Activated T-cell treated with anti-CD3 and anti-CD28 coated beads, Interleukin-2, amount 50 U/mL, for 72 hours (primary cell): ENCODE measurements at regions not wholly inside any gene's neighbourhood (a gene's known extent, or its start where the extent isn't known, plus 50 kb on each side); places are given as distances from the start of the nearest gene placed in this dataset.

Source experiments
- ATAC-seq, 2 donors: fragments of 150-1000 bp; cut with Tn5 transposase; replicated peaks in 1 of 2; 2 replicates each; pipeline ENCODE4 v1.10.0; 2021; ENCODE audit warnings: moderate library complexity in 2 of 2, mild to moderate bottlenecking in 1 of 2
- DNase-seq, 2 donors: peaks; one replicate each; pipeline ENCODE4 v3.0.0; 2021 to 2022; ENCODE audit warnings: mixed read lengths in 1 of 2
- H3K27ac Mint-ChIP-seq: one replicate; pipeline ENCODE4 v1.8.0; 2022; ENCODE audit warnings: mild to moderate bottlenecking, moderate library complexity, mixed read lengths
- H3K27me3 Mint-ChIP-seq: one replicate; pipeline ENCODE4 v1.8.0; 2022; ENCODE audit warnings: low read depth, mixed read lengths
- H3K36me3 Mint-ChIP-seq, 2 donors: one replicate each; pipeline ENCODE4 v1.8.0; 2022; ENCODE audit warnings: mixed read lengths in 2 of 2, mild to moderate bottlenecking in 1 of 2; ENCODE audit not compliant: insufficient read depth in 2 of 2
- H3K4me1 Mint-ChIP-seq: one replicate; pipeline ENCODE4 v1.8.0; 2022; ENCODE audit warnings: low read depth, mixed read lengths
- H3K4me3 Mint-ChIP-seq, 2 donors: one replicate each; pipeline ENCODE4 v1.8.0; 2022; ENCODE audit warnings: mild to moderate bottlenecking in 2 of 2, mixed read lengths in 2 of 2, moderate library complexity in 2 of 2
- H3K9me3 Mint-ChIP-seq, 2 donors: one replicate each; pipeline ENCODE4 v1.8.0; 2022; ENCODE audit warnings: mixed read lengths in 2 of 2

DNA sequence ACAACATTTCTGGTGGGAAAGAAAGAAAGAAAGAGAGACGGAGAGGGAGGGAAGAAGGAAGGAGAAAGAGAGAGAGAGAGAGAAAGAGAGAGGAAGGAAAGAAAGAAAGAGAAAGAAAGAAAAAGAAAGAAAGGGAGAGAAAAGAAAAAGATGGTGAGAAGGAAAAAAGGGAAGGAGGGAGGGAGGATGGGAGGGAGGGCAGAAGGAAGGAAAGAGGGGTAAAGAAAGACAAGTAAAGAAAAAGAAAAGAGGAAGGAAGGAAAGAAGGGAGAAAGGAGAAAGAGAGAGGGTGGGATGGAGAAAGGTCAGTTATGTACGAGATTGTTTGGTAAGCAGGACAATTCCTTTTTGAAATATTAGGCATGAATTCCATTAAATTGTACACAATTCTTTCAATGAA, 145.3 kb downstream of the SPRY2 start:
- Mint-ChIP-seq H3K4me3 (no peak overlapping the region), H3K36me3 (no peaks in the 10 kb centered on the region), H3K4me1 (no peaks in the 10 kb centered on the region), H3K9me3 (no peaks in the 10 kb centered on the region), H3K27ac (no peak overlapping the region), H3K27me3 (no peaks in the 10 kb centered on the region)
- no peak for DNase-seq
- no peak for ATAC-seq

DNA sequence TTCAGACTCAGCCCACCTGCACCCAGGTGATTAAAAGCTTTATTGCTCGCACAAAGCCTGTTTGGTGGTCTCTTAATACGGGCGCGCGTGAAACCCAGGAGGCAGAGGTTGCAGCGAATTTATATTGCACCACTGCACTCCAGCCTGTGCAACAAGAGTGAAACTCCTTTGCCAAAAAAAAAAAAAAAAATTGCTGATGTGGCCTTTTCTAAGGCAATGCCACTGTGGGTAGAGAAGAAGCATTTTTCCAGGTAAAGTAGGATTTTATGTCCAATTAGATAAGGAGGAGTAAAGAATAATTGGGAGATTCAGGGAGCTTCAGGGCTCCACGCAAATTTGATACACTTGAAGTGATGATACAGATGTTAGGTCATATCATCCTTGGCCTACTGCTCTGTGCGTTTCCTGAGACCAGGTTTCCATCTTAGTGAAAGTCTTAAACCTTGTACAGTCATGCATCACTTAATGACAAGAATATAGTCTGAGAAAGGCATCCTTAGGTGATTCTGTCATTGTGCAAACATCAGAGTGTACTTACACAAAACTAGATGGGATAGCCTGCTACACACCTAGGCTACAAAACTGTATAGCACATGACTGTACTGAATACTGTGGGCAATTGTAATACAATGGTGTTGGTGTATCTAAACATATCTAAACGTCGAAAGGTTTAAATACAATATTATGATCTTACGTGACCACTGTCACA, 150.9 kb downstream of the SPRY2 start:
- Mint-ChIP-seq H3K27me3 (no peaks in the 10 kb centered on the region), H3K4me1 (no peaks in the 10 kb centered on the region), H3K27ac (no peak overlapping the region), H3K4me3 (no peak overlapping the region), H3K9me3 (no peaks in the 10 kb centered on the region), H3K36me3 (no peaks in the 10 kb centered on the region)
- no peak for ATAC-seq
- no peak for DNase-seq

DNA sequence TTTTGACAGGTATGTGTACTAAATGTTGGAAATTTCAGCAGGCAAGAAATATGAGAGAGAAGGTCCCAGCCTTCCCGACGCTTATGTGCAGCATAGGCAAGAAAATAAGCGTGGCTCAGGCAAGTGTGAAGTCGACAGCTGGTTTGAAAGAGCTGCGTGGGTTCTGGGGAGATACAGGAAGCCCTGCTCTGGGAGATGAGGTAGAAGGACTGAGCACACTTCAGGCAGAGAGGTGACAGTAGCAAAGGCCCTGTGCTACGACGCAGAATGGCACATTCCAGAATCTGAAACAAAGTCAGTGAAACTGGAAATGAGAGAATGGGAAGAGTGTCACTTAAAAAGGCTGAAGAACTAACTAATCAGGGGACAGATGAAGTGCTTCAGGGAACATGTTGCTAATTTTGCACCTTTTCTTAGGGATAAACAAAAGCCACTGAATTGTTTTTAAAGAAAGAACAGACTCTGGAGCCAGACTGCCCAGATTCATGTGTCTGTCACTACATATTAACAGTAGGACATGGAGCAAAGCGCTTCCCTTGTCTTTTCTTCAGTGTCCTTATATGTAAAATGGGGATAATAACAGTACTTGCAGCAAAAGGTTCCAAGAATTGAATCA, 160.1 kb downstream of the SPRY2 start:
- Mint-ChIP-seq H3K27me3 (no peaks in the 10 kb centered on the region), H3K4me1 (no peaks in the 10 kb centered on the region), H3K36me3 (no peaks in the 10 kb centered on the region), H3K27ac (no peak overlapping the region), H3K9me3 (no peaks in the 10 kb centered on the region), H3K4me3 (no peak overlapping the region)
- ATAC-seq: no peak
- no peak for DNase-seq

DNA sequence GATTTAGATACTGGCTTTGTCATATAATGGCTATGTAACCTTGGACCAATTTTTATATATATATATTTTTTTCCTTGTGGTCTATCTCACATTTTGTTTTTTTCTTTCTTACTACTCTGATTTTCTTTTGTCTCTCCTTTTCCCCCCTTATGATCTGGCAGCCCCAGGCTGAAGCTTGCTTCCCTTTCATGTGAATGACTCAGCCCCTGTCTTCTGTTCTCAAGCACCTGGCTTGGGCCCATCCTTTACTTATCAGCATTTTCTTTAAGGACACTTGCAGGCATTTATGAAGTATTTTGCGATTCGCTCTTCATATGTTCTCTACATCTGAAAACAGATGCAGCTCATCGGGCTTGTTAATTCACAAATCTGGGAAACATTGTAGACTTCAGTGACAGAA, 163.6 kb downstream of the SPRY2 start:
- Mint-ChIP-seq H3K4me3 (no peak overlapping the region), H3K4me1 (no peaks in the 10 kb centered on the region), H3K36me3 (no peaks in the 10 kb centered on the region), H3K27me3 (no peaks in the 10 kb centered on the region), H3K27ac (no peak overlapping the region), H3K9me3 (no peaks in the 10 kb centered on the region)
- ATAC-seq: no peak
- DNase-seq: no peak

DNA sequence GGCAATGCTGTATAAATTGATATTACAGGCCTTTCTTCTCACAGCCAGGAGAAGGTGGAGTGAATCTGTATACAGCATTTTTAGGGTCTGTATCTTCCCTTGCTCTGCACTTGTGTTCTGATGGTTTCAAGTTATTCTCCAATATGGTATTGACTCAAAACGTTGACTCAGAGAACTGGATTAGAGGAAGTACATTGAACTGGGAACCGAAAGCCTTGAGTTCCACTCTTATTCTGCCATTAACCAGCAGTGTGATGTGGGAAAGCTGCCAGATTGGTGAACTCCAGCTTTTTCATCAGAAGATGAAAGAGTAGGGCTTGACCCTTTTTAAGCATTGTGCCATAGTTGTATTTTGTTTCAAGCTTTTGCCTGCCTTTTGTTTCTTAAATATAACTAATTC, 167.7 kb downstream of the SPRY2 start:
- Mint-ChIP-seq H3K27ac (no peak overlapping the region), H3K27me3 (no peaks in the 10 kb centered on the region), H3K4me3 (no peak overlapping the region), H3K9me3 (no peaks in the 10 kb centered on the region), H3K36me3 (no peaks in the 10 kb centered on the region), H3K4me1 (no peaks in the 10 kb centered on the region)
- ATAC-seq (no peak), DNase-seq (no peak)

DNA sequence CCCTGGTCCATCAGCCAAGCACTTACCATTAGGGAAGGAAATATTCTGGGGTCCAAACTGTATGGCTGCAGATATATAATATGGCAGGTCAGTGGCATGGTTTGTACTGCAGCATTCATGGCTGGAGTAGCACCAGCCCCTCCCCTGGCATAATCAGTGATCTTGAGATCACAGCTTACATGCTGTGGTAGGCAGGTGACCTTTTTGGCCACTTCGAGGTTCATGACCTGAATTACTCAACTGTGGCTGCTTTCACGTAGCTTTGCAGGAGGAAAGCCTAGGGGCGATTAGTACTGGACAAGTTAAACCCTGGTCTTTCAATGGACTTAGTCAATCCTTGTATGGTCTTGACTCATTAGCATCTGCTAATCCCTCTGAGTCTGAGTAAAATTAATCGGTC, 169.8 kb downstream of the SPRY2 start:
- no peaks in the 10 kb centered on the region for H3K9me3 Mint-ChIP-seq
- DNase-seq (no peak), ATAC-seq (no peak)
- H3K4me1 Mint-ChIP-seq: no peaks in the 10 kb centered on the region
- H3K27me3 Mint-ChIP-seq: no peaks in the 10 kb centered on the region
- no peak overlapping the region for H3K4me3 Mint-ChIP-seq
- no peaks in the 10 kb centered on the region for H3K36me3 Mint-ChIP-seq
- H3K27ac Mint-ChIP-seq: no peak overlapping the region

DNA sequence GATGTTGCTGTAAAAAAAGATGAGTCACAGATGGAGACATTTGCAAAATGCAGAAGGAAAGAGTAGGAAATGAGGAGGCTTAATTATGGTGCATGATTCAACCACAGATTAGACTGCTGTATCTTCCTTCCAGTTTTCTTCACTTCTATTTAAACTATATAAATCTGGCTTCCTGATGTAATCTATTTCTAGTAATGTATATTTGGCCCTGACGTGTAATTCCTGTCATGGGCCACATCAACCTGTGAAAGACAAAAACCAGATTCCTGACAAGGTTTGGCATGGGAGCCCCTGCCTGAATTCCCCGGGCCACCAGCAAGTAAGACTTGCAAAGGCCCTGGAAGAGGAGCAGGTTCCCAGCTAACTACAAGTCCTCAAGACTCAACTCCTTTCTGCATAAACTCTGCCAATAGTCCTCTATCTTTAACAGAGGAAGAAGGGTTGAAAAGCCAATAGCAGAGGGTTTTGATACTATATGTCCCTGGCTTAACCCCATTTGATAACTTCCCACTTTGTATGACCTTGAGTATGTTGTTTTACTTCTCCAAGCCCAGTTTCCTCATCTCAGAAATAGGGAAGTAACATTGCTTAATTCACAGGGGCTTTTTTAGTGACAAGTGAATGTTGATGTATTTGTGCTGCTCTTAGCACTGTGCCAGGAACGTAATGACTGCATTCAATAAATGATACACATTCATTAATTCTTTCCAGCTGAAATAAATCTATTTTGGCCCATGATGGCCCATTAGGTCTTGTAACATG, 172.7 kb downstream of the SPRY2 start:
- ATAC-seq (no peak), DNase-seq (no peak)
- Mint-ChIP-seq H3K4me1 (no peaks in the 10 kb centered on the region), H3K36me3 (no peaks in the 10 kb centered on the region), H3K4me3 (no peak overlapping the region), H3K27me3 (no peaks in the 10 kb centered on the region), H3K27ac (no peak overlapping the region), H3K9me3 (no peaks in the 10 kb centered on the region)

DNA sequence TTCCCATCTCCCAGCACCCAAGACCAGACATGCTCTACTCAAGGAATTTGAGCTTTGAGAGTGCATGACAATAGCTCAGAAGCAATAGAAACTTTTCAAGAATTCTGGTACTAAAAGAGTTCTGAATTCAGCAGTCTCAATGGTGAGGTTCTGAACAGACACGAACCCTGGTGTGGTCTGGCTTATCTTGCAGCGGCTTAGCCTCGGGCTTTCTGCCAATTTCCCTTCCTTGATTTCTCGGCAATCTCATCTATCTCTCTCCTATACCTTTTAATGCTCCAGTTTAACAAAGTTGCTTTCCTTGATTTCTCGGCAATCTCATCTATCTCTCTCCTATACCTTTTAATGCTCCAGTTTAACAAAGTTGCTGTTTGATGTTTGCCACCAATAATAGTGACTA, 174.6 kb downstream of the SPRY2 start:
- no peaks in the 10 kb centered on the region for H3K27me3 Mint-ChIP-seq
- ATAC-seq (no peak), DNase-seq (no peak)
- no peak overlapping the region for H3K27ac Mint-ChIP-seq
- no peaks in the 10 kb centered on the region for H3K36me3 Mint-ChIP-seq
- H3K4me3 Mint-ChIP-seq: no peak overlapping the region
- no peaks in the 10 kb centered on the region for H3K4me1 Mint-ChIP-seq
- no peaks in the 10 kb centered on the region for H3K9me3 Mint-ChIP-seq

DNA sequence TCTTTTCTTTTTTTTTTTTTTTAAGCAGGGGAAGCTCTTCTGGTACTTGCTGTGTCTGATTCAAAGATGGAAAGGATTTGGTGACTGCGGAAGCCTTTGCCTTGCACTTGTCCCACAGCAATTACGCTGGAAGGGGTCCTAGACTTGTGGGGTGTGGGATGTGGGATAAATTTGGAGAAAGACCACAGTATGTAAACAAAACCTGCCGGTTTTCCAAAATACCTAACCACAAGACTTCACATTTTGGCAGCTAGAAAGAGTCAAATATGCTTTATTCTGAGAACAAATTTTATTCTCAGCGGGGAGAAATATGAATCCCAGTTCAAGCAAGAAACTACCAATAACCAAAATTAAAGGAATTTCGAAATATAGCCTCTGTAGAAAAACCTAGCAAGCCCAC, 176.5 kb downstream of the SPRY2 start:
- DNase-seq (no peak), ATAC-seq (no peak)
- Mint-ChIP-seq H3K4me1 (no peaks in the 10 kb centered on the region), H3K27ac (no peak overlapping the region), H3K36me3 (no peaks in the 10 kb centered on the region), H3K9me3 (no peaks in the 10 kb centered on the region), H3K27me3 (no peaks in the 10 kb centered on the region), H3K4me3 (no peak overlapping the region)

DNA sequence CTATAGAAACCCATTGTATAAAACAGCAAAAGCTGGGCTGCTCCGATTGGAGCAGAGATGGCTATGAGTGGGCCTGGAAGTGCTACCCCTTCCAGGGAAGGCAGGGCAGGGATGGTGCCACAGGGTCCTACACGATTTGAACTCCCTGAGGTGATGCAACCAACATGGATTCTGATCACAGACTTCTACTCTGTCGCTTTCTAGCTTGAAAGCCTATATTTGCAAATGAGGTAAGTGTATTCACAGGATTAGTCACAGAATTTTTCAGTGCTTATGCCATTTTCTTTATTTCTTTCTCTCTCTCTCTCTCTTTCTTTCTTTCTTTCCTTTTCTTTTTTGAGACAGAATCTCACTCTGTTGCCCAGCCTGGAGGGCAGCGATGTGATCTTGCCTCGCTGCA, 179.0 kb downstream of the SPRY2 start:
- no peaks in the 10 kb centered on the region for H3K4me1 Mint-ChIP-seq
- ATAC-seq (no peak), DNase-seq (no peak)
- H3K36me3 Mint-ChIP-seq: no peaks in the 10 kb centered on the region
- H3K4me3 Mint-ChIP-seq: no peak overlapping the region
- no peaks in the 10 kb centered on the region for H3K27me3 Mint-ChIP-seq
- no peak overlapping the region for H3K27ac Mint-ChIP-seq
- peaks cover 0 to 2% of the 10 kb centered on the region in 2 donors for H3K9me3 Mint-ChIP-seq

DNA sequence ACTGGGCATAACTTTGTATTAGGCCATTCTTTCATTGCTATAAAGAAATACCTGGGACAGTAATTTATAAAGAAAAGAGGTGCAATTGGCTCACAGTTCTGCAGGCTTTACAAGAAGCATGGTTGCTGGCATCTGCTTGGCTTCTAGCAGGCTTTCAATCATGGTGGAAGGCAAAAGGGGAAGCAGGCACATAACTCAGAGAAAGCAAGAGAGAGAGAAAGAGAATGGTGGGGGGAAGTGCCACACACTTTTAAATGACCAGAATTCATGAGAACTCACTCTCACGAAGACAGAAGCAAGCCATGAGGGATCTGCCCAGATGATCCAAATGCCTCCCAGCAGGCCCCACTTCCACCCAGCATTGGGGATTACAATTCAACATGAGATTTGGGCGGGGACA, 179.7 kb downstream of the SPRY2 start:
- ATAC-seq: no peak

DNA sequence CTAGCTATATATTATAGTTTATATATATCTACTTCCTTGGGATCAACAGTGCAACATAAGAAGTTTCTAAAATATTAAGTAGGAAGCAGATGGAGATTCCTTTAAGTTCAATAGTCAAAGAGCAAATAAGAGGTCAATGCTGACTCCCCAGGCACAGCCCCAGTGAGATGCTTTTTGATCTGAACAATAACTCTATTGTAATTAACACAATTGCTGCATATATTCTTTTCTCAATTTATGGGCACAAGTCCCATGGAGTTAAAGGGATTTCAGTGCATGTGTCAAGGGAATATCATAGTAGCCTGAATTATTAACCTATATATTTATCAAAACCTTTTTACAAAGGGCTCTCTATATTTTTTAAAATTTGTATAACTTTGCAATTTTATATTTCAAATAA, 180.8 kb downstream of the SPRY2 start:
- no peak for DNase-seq
- Mint-ChIP-seq H3K4me3 (no peak overlapping the region), H3K4me1 (no peaks in the 10 kb centered on the region), H3K27me3 (no peaks in the 10 kb centered on the region), H3K9me3 (peaks cover 0 to 2% of the 10 kb centered on the region in 2 donors), H3K36me3 (no peaks in the 10 kb centered on the region), H3K27ac (no peak overlapping the region)
- no peak for ATAC-seq

More for the DNA sequence above, 179.7 kb downstream of the SPRY2 start:
- Mint-ChIP-seq H3K4me1 (no peaks in the 10 kb centered on the region), H3K27ac (no peak overlapping the region), H3K9me3 (peaks cover 0 to 2% of the 10 kb centered on the region in 2 donors), H3K4me3 (no peak overlapping the region), H3K36me3 (no peaks in the 10 kb centered on the region), H3K27me3 (no peaks in the 10 kb centered on the region)
- no peak for DNase-seq

DNA sequence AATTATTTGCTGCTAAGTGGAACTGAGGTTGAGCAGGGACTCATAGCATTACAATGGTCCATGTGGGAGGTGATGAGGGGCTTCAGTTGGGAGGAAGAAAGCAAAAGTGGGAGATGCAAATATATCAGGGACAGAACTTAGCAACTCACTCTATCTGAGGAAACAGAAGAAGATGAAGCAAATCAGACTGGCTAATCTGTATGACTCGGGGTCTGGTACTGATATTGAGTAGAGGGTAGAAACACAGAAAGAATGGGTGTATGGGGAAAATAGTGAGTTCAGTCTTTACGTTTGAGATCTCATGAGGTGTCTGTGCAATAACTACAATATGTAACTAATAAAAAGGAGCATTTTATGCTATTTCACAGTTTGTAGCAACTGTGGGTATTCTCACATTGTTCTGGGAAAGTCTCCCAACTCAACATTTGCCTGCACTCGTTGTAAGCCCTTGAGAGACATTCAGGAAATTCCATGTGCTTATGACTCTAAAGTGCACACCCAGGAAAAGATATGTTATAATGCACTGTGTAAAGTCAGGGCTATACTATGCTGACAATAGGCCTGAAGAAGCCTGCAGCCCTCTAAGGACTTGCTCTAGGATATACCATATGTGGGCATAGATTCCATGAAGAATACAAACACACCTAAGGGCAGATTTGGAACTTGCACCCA, 183.5 kb downstream of the SPRY2 start:
- H3K36me3 Mint-ChIP-seq: no peaks in the 10 kb centered on the region
- H3K4me3 Mint-ChIP-seq: no peak overlapping the region
- H3K27me3 Mint-ChIP-seq: no peaks in the 10 kb centered on the region
- ATAC-seq (no peak), DNase-seq (no peak)
- peaks cover 0 to 2% of the 10 kb centered on the region in 2 donors for H3K9me3 Mint-ChIP-seq
- H3K4me1 Mint-ChIP-seq: no peaks in the 10 kb centered on the region
- H3K27ac Mint-ChIP-seq: no peak overlapping the region
